ENCODE measurements at regions not wholly inside any gene's neighbourhood (a gene's known extent, or its start where the extent isn't known, plus 50 kb on each side); places are given as distances from the start of the nearest gene placed in this dataset.

GRCh38 chr7:41107938-41108448 is 594.9 kb downstream of the INHBA start:
- H3K4me1 ChIP-seq = no peaks in the 10 kb centered on the region
- H3K4me3 ChIP-seq = no peak overlapping the region
- TF ChIP-seq CTCF (IDR thresholded peaks at IDR 0.05) (no peak), POLR2AphosphoS5 (IDR thresholded peaks at IDR 0.05) (no peak)
- H3K9me3 ChIP-seq = no peaks in the 10 kb centered on the region
- no peak for DNase-seq
- WGBS, 2 donors = 34 to 60% methylated on average over 6 of the region's 6 CpGs
- no peak overlapping the region for H3K27ac ChIP-seq
- intact Hi-C loops (cut with DNase I) = no loop called here
- no peaks in the 10 kb centered on the region for H3K27me3 ChIP-seq
- no peaks in the 10 kb centered on the region for H3K36me3 ChIP-seq

GRCh38 chr7:41107330-41107937 is 595.5 kb downstream of the INHBA start:
- DNase-seq = no peak
- intact Hi-C loops (cut with DNase I) = no loop called here
- H3K27ac ChIP-seq = no peak overlapping the region
- WGBS, 2 donors = 85 to 86% methylated on average over 8 of the region's 8 CpGs
- H3K4me1 ChIP-seq = no peaks in the 10 kb centered on the region
- no peak for TF ChIP-seq CTCF (IDR thresholded peaks at IDR 0.05)
- no peak for TF ChIP-seq POLR2AphosphoS5 (IDR thresholded peaks at IDR 0.05)
- no peak for TF ChIP-seq POLR2A (IDR thresholded peaks at IDR 0.05)
- TF ChIP-seq EP300 (IDR thresholded peaks at IDR 0.05) = no peak
- no peak overlapping the region for H3K4me3 ChIP-seq
- H3K27me3 ChIP-seq = no peaks in the 10 kb centered on the region
- no peaks in the 10 kb centered on the region for H3K9me3 ChIP-seq
- H3K36me3 ChIP-seq = no peaks in the 10 kb centered on the region

- DNase-seq = no peak
- WGBS, 2 donors = 59 to 63% methylated on average over 1 of the region's 1 CpG
- H3K36me3 ChIP-seq = no peaks in the 10 kb centered on the region
Observed at GRCh38 chr7:41104631-41105030, 598.3 kb downstream of the INHBA start.

GRCh38 chr7:41103331-41103730 is 599.6 kb downstream of the INHBA start:
- no peak for TF ChIP-seq POLR2A (IDR thresholded peaks at IDR 0.05)
- no peak for TF ChIP-seq POLR2AphosphoS5 (IDR thresholded peaks at IDR 0.05)
- no peaks in the 10 kb centered on the region for H3K4me1 ChIP-seq
- no peak overlapping the region for H3K27ac ChIP-seq
- intact Hi-C loops (cut with DNase I) = no loop called here
- no peaks in the 10 kb centered on the region for H3K9me3 ChIP-seq
- no peak overlapping the region for H3K4me3 ChIP-seq
- DNase-seq = no peak
- no peaks in the 10 kb centered on the region for H3K27me3 ChIP-seq
- no peaks in the 10 kb centered on the region for H3K36me3 ChIP-seq

More at GRCh38 chr7:41104631-41105030, 598.3 kb downstream of the INHBA start:
- Histone ChIP-seq H3K27ac (no peak overlapping the region), H3K9me3 (no peaks in the 10 kb centered on the region), H3K27me3 (no peaks in the 10 kb centered on the region), H3K4me1 (no peaks in the 10 kb centered on the region), H3K4me3 (no peak overlapping the region)
- TF ChIP-seq POLR2A (IDR thresholded peaks at IDR 0.05) (no peak), POLR2AphosphoS5 (IDR thresholded peaks at IDR 0.05) (no peak), CTCF (IDR thresholded peaks at IDR 0.05) (no peak), EP300 (IDR thresholded peaks at IDR 0.05) (no peak)
- intact Hi-C loops (cut with DNase I) = no loop called here

- H3K9me3 ChIP-seq = no peaks in the 10 kb centered on the region
- intact Hi-C loops (cut with DNase I) = no loop called here
- TF ChIP-seq CTCF (IDR thresholded peaks at IDR 0.05) (no peak), POLR2A (IDR thresholded peaks at IDR 0.05) (no peak)
Observed at GRCh38 chr7:41098846-41099245, 604.0 kb downstream of the INHBA start.

More at GRCh38 chr7:41098846-41099245, 604.0 kb downstream of the INHBA start:
- DNase-seq = no peak
- no peak overlapping the region for H3K27ac ChIP-seq
- H3K36me3 ChIP-seq = no peaks in the 10 kb centered on the region
- no peak overlapping the region for H3K4me3 ChIP-seq
- WGBS, 2 donors = 90 to 94% methylated on average over 5 of the region's 5 CpGs
- H3K27me3 ChIP-seq = no peaks in the 10 kb centered on the region
- no peaks in the 10 kb centered on the region for H3K4me1 ChIP-seq

All from sigmoid colon (tissue), 6 donors.